MV-4-11 (cell line): ENCODE measurements at regions not wholly inside any gene's neighbourhood (a gene's known extent, or its start where the extent isn't known, plus 50 kb on each side); places are given as distances from the start of the nearest gene placed in this dataset.
A peak's percentile ranks its signal among the peaks of the same experiment; 100 is the strongest.
"Not testable (repeated sequence)": the region's sequence is repeated elsewhere in the genome, so short reads cannot be mapped to it uniquely, and the experiment has no call there.

ENCODE experiments used
- DNase-seq: peaks from one replicate; lab custom pipeline; 2025; lab: John Stamatoyannopoulos, UW

- not testable (repeated sequence) for DNase-seq
These were observed 667.1 kb downstream of the PRIM2 start for GRCh38 chr6:57984575-57984974.

- DNase-seq = not testable (repeated sequence)
These were observed 668.3 kb downstream of the PRIM2 start for GRCh38 chr6:57985734-57986133.

DNA sequence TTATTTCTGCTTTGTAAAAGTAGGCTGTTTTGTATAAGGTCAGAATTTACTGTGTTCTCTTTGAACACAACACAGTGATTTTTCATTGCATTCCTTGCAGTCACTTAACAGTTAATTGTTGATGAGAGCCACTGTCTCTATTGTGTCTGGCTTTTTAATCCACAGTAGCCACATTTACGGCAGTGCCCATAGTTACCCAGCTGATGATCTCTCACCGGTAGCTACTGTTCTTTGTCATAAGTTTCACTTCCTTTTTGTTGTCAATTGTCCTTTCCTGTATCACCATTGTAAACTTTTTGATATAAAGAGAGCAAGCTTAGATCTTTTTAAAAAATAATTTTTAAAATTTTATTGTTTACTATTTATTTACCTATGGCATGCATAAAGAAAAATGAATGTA, 669.2 kb downstream of the PRIM2 start:
- peak; percentile 65 for DNase-seq

DNA sequence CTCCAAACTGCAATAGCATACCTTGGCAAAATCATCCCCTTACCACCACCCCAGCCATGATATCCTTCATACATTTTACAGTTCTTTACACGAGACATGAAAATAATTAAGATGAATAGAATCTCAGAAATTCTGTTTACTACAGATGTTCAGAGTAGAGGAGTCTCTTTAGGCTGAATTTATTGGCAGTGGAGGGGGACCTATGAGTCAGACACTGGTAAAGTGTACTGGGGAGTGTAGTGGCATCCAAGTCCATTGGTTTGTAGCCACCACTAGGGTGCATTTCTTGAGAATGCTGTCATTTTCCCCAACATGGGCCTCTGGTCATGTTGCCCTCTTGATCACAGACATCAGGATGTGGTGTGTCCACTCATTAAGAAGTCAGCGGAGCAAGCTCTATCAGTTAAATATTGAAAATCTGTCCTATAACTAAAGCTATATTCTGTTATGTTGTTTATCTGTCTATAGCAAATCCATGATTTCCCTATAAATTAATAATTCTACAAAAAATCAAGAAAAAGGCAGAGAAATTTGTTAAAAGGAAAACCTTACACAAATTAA, 672.2 kb downstream of the PRIM2 start:
- not testable (repeated sequence) for DNase-seq

DNA sequence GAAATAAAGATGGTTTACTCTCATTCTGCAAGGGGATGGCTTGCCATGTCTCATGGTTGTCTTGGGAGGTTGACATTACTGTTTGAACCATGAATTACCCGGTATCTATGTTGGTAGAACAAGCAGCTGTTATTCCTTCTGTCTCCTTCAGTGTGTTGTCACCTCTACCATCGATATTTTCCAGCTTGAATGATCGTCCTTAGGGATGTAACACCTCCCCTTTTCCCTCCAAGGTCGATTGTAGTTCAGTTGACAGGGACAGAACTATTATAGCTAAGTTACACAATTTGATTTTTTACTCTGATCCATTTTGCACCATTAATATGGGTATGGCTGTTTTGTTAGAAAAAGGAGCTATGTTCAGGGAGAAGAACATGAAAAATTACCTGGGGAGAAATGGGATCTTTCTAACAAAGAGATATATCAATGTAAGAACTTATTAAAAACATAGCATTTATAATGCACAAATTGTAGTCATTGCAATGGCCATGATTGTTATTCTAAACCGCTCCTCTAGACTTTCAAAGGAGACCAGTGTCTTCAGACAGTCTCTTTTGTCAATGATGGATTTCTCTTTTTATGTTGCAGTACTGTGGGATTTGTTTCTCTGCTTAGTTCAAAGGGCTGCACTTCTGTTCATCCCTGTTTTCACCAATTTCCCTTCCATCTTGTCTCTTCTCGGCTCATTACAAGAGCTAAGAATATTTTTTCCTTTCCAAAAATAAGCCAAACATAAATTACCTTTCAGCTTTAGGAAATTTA, 681.6 kb downstream of the PRIM2 start:
- DNase-seq = not testable (repeated sequence)

DNA sequence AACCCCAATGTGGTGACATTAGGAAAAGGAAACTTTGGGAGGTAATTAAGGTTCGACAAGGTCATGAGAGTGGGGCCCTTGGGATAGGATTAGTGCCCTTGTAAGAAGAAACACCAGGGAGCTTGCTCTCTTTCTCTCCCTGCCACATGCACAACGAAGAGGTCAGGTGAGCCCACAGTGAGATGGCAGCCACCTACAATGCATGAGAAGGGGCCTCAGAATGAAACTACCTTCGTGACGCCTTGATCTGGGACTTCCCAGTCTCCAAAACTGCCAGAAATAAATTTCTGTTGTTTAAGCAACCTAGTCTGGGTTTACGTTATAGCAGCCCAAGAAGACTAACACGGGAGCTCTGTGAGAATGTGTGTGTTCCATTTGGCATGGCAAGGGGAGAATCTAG, 682.8 kb downstream of the PRIM2 start:
- not testable (repeated sequence) for DNase-seq

- not testable (repeated sequence) for DNase-seq
These were observed 686.2 kb downstream of the PRIM2 start for GRCh38 chr6:58003417-58004167.

DNA sequence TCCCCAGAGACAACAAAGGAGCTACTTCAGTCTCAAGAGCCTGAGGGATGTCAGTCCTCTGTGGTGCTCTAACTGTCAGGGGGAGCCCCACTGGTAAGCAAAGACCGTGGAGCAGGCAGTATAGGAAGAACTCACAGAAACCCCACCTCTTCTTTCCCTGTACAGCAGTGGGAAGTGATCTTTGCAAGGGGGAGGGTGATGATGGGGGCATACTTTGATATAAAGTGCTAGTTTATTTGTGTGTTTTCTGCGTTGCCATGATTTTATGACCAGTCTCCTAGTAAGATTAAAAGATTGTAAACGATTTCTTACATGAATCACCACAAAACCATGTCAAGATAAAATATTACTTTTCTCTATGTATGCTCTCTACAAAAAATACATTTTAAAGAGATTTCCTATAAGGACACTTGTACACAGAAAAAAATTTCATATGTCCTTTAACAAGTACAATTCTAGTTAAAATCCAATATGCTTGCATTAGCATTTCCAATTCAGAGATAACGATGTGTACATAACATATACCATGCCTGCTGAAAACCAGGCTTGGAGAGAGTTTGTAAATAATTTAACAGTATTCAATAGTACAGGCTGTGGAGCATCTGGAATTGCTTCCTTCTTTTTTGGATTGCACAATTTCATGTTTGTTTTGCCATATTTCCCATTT, 690.0 kb downstream of the PRIM2 start:
- not testable (repeated sequence) for DNase-seq

DNA sequence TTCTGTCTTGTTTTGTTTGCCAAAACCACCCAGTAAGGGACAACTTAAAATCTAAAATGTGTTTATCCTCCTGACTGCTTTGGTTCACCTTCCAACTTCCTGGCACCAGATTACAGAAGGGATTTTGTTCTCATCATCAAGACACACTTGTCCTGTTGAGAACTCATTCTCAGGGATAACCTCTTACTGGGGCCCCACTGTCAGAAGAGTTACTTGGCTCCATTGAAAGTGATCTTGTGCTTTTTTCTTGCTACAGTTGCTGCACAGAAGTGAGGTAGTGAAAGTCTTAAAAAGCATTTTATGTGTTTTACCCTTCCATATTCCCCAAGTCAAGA, 690.5 kb downstream of the PRIM2 start:
- not testable (repeated sequence) for DNase-seq

- DNase-seq = not testable (repeated sequence)
These were observed 694.6 kb downstream of the PRIM2 start for GRCh38 chr6:58011954-58012600.

- not testable (repeated sequence) for DNase-seq
These were observed 699.2 kb downstream of the PRIM2 start for GRCh38 chr6:58016614-58017013.

GRCh38 chr6:58028188-58028587, 710.8 kb downstream of the PRIM2 start:
- DNase-seq = not testable (repeated sequence)

DNA sequence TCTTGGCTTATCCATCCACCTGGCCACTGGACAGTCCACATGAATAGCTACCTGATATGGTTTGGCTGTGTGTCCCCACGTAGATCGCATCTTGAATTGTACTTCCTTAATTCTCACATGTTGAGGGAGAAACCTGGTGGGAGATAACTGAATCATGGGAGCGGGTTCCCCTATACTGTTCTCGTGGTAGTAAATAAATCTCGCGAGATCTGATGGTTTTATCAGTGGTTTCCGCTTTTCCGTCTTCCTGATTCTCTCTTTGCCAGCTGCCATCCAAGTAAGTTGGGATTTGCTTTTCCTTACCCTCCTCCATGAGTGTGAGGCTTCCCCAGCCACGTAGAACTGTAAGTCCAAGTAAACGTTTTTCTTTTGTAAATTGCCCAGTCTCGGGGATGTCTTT, 720.8 kb downstream of the PRIM2 start:
- not testable (repeated sequence) for DNase-seq

GRCh38 chr6:58046584-58046983, 729.2 kb downstream of the PRIM2 start:
- DNase-seq = not testable (repeated sequence)

GRCh38 chr6:58047389-58047788, 730.0 kb downstream of the PRIM2 start:
- DNase-seq = not testable (repeated sequence)

DNA sequence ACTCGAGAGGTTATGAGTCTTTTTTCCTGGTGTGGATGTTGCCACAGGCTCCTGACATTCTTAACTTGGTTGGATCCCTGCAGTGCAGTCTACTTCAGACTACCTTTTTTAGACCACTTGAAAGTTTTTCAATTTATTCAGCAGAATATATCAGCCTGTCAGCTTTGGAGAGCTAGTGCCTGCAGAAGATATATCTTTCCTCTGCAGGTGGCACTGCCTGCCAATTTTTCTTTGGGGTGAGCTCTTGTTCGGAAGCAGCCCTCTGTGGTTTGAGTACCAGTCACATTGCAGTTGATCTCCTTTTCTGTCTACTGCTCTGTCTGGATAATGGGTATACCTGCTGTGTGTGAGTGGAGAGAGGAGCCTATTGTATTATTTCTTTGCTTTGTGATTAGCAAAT, 730.4 kb downstream of the PRIM2 start:
- not testable (repeated sequence) for DNase-seq

- DNase-seq = not testable (repeated sequence)
These were observed 738.2 kb downstream of the PRIM2 start for GRCh38 chr6:58055465-58056176.

DNA sequence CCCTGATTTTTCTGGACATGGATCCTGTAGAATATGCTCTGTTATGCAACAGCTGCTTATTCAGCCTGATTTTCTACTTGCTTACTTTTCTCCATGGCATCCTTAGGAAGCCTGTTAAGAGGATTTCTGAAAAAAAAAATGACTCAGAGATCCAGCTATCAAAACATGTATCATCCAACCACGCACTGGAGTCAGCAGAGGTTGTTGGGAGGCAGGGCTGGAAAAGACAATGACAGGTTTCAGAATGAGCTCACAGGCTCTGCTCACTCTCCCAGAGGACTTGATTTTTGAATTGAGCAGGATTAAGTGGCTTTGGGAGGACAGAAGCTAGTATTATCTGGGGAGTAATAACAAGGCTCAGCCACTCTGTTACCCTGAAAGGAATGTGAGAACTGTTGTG, 742.3 kb downstream of the PRIM2 start:
- not testable (repeated sequence) for DNase-seq

GRCh38 chr6:58063542-58063941, 746.1 kb downstream of the PRIM2 start:
- not testable (repeated sequence) for DNase-seq

DNA sequence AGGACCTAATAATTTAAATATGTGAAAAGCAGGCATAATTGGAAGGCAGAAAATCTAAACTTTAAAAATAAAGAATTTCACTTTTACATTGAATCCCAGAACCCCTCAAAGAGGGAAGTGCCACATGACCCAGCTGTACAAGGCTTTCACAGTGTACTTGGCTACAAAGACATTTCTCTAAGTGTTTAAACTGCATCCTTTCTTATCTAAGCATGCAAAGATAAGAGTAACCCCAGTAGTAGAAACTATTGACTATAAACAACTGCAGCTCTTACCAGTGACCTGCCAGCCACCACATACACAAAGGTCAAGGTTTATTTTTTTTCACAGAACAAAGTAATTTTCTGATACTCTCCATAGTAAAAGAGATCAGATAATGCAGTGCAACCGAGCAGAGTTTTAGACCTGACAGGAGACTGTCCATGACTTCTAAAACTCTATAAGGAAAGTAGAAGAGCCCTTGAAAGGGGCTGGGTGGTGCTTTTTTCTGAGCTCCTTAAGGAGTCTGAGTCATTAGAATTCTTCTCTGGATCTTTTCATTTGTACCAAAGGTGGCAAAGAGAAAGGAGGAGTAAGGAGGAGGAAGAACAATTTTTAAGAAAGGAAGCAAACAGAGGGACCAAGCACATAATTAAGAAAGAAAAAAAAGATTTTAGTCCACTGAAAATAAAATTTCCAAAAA, 750.6 kb downstream of the PRIM2 start:
- not testable (repeated sequence) for DNase-seq

DNA sequence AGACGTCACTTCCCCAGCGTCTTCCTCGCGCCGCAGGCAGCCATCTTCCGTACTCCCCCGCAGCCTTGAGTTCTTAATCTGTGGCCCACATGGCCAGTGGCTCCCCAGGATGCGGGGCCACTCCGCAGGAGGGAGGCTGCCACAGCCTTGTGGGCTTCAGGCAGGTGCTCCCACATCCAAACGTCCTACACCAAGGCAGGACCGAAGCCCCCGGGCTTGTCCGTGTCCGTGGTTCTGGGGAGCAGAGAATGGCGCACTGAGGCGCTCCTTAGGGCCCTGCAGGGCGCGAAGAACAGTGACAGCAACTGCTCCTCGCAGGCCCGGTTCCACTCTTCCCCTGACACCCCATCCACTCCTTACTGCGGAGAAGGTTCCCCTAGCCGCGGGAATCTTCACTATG, 755.8 kb downstream of the PRIM2 start:
- no peak for DNase-seq
